AG20443 (cell line): ENCODE measurements at regions not wholly inside any gene's neighbourhood (a gene's known extent, or its start where the extent isn't known, plus 50 kb on each side); places are given as distances from the start of the nearest gene placed in this dataset.

Experiments
- DNase-seq: peaks from one replicate; pipeline ENCODE4 v3.0.0; 2012; ENCODE audit warnings: low spot score, mixed read lengths

DNA sequence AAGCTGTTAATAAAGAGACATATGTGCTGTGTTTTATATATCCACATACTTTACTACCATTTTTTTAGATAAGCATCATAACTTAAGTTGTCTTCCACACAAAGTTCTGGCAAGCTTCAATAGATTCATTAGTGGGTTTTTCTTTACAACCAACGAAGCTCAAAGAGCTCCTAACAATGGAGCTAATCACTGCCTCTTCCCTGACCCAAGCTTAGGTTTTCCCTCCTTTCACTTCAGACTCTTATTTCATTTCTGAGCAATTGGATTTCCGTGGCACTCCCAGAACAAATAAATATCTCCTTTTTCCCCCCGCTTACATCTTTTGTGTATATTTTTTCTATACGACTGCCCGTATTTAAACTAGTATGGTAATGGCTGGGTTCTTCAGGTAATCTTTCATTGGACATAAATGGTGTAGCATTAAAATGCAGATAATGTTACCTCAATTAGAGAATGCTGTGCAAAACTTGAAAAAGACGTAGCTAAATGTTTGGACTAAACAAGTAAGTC lies 275.5 kb upstream of the TMEM161B start:
- DNase-seq: no peak

GRCh38 chr5:88542786-88543185 lies 274.1 kb upstream of the TMEM161B start:
- DNase-seq: no peak

DNA sequence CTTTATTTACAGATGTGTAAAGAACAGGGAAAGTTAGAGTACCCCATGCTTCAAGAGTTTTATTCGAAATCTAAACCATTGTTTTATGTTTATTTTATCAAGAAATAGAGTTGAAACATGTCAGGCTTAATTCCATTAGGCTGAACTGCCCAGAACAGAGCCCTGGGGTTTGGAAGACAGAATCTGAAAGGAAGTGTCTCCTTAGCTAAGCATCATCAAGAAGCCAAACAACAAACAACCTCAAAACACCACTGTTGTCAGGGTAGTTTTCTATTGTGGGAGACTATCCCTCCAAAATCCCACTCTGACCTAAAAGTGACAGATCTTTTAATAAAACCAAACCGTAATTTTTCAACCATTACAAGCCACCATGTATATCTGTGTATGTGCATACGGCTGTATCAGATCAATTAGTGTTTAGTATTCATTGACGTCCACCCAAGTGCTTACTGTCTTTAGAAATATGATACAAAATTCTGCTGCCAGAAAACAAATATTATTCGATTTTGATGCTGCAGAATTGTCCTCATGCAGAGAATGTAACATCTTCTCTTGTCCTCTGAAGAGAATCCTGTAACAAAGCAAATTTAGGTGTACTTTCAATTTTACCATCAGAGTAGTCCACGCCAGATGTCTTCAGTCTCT lies 271.9 kb upstream of the TMEM161B start:
- no peak for DNase-seq

DNA sequence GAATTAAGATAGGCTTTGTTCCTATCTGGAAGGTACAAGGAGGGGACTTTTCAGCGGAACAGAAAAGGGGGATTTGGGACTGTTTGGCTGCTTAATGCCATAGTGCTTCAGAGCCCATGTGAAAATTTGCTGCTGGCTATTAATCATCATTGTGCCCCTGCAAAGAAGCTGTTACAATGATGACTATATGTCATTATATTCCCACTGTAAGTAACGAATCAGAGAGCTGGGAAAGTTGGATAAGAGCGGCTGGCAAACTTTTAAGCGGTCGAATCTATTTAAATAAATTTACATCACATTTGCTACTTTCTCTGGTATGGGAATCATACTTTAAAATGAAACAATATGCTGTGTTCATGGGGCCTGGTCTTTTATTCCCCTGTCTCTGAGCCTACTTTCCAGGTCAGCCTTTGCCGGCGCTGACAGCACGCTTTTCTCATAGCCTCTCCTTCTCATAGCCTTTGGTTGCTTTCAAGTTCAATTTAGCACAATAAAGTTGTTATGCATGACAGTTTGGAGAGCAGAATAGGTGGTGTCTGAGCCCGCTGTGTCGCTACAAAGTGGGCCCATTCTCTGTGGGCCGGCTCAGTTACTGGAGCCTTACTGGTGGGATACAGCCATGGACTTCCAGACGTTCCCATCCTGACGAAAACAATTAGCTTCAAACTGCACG lies 271.2 kb upstream of the TMEM161B start:
- DNase-seq: no peak

DNA sequence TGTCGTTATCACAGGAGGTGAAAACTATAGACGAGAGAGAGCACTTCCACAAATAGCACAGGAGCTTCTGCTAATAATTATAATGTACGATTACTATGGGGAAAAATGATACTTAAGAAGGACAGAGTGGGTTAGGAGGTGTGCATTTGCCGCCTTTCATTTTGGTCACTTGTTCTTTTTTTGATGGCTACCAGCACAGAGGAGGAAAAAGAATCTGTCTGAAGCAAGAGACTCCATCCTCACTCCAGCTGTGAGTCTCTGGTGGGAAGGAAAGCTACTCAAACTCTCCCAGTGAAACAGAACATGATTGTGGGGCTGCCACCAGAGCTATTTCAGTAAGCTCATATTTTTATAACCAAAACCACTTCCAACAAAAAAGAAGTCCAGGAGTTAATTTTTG lies 270.4 kb upstream of the TMEM161B start:
- DNase-seq: no peak

DNA sequence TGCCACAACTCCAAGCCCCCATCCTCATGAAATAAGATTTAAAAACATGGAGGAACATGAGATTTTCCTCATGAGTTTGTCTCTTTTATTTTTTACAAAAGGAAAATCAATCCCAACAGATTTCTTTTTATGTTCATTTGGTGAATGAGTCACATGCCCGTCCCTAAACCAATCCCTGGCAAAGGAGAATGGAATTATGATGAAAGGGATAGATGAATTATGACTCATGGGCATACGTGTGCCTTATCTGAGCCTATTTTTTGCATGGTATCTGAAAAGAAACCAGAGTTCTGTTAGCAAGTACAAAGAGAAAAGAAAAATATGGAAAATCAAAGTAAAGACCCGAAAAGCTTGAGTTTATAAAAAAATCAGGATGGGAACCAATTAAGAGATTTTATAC lies 267.5 kb upstream of the TMEM161B start:
- no peak for DNase-seq

DNA sequence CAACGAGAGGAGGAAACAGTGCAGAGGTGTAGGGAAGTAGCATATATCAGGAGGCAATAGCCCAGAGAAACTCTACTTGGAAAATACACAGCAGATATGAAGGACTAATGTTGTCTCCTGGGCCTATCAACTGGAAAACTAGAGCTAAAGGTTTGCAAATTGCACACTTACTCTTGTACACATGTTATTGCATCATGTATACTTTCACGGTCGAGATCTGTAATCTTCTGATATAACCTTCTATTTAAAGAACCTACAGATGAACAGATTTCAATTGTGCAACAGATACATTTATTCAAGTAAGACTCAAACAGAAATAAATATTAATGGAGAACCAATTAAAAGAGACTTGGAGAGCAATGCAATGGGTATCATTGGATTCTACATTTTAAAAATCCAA lies 256.3 kb upstream of the TMEM161B start:
- DNase-seq: no peak

DNA sequence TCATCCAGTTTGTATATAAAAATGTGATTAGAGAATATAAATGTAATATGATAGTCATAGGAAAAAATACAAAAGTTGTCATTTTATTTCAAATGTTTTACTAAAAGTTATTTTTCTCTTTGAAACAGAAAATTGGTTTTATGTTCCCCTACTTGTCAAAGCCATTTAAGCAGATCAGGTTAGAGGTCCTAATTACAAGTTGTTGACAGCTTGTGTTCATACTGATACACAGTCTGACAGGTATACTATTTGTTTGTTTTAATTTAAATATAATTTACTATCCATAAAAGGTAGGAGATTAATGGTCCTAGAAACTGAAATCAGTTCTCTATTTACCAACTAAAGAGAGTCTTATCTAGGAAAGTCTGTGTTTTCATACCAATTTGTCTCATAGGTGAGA lies 250.4 kb upstream of the TMEM161B start:
- no peak for DNase-seq

- DNase-seq: no peak
Observed at GRCh38 chr5:88518131-88519016, 249.7 kb upstream of the TMEM161B start.

DNA sequence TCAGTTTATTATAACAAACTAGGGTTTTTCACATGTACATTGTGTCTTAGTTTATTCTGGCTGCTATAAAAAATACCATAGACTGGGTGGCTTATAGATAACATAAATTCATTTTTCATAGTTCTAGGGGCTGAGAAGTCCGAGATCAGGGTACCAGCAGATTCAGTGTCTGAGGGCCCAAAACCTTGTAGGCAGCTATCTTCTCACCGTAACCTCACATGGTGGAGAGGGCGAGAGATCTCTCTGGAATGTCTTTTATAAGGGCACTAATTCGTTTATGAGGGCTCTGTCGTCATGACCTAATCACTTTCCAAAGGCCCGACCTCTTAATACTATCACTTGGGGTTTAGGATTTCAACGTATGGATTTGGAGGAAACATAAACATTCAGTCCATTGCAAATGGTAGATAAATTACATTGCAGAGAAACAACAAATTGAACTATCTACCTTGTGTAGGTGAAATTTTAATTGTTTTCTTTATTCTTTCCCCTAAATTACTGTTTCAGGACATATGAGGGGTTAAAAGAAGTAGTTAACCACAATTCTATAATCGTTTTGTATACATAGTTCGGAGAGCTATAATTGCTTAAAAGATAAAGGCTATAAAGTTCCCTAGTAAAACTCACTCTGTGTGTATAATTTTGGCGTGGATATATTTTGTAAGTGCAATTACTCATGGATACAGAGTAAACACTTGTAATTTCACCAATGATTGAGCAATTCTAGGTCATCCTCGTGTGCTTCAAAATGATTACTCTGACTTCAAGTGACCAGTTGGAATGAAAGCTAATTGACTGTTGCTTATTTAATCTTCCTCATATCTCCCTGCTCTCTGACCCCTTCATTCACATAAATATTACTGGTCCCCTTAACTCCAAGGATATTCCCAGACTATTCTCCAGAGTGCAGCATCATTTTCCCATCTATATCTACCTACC lies 247.5 kb upstream of the TMEM161B start:
- DNase-seq: no peak

DNA sequence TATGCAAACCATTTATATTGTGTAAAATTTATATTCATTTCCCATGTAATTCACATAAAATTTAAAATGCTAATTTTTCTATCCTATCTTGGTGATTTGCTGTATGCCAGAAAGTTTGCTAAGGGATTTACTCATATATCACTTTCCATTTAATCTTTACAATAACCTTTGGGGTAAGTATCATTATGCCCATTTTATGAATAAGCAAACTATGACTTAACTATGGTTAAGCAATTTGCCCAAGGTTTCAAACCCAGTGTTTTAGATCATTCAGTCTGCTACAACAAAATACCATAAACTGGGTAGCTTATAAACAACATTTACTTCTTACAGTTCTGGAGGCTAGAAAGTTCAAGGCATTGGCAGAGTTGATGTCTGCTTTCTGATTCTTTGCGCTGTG lies 246.4 kb upstream of the TMEM161B start:
- no peak for DNase-seq

DNA sequence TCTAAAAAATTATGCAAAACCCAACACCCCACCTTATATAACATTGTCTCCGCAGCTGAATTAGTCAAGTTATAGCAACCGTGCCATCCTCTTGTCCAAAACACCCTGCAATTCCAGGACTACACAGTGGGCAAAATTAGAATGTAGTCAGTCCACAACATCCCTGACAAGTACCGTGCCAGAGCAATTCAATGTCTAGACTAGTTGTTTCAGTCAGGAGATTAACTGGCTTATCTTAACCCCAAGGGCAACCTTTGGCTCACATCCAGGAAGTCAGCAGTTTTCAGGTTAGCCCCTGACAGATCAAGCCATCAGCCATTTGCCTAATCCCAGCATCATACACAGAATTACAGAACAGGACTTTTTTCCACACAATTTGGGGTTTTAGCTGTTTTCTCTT lies 240.8 kb upstream of the TMEM161B start:
- no peak for DNase-seq

DNA sequence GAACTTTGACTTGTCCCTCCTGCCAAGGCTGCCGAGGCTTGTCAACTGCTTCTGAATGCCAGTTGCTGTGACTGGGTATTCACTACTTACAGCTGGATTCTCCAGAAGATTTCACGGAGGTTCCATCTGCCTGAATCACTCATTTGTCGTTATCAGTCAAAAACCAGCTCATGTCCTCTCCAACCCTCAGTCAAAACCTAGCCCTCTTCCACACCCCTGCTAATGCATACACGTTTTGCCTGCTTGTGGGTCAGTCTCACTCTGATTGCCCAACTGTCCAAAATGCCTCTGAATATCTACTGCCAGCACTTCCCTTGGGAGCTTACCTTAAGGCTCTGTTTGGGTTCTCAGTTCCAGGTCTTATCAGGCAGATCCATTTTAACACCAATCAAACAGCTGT lies 238.6 kb upstream of the TMEM161B start:
- no peak for DNase-seq

DNA sequence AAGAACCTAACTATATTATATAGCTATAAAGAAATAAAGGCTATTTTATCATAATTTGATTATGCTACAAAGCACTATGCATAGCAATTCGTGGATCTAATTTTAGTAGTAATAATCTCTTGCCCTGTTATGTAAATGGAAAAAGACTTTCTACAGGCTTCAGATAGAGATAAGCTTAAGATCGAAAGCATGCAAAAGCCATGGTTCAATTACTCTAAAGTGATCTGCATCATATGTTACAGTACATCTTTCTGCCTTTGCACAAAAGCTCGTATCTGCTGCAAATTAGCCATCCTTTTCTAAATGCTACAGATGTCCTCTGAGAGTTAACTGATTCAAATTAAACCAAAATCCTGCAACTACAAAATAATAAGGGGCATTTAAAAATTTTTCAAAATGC lies 234.8 kb upstream of the TMEM161B start:
- DNase-seq: no peak

GRCh38 chr5:88503041-88503345 lies 234.3 kb upstream of the TMEM161B start:
- no peak for DNase-seq

- DNase-seq: peak; percentile 19
Observed at GRCh38 chr5:88502179-88503040, 233.8 kb upstream of the TMEM161B start.

DNA sequence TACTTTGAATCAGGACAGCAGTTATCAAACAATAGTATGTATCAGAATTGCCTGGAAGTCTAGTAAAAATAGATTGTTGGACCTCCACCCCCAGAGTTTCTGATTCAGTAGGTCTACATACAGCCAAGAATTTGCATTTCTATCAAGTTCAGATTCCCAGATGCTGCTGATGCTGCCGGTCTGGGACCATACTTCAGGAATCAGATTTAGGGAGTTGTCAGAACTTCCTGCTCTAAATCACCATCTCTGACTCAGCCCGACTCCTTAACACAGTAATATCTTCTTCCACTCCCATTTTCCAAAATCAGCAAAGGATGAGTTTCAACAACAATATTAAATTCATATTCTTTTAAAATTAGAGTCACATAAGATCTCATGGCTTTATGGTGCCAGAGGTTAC lies 227.2 kb upstream of the TMEM161B start:
- DNase-seq: no peak

GRCh38 chr5:88490874-88491273 lies 222.2 kb upstream of the TMEM161B start:
- DNase-seq: no peak

DNA sequence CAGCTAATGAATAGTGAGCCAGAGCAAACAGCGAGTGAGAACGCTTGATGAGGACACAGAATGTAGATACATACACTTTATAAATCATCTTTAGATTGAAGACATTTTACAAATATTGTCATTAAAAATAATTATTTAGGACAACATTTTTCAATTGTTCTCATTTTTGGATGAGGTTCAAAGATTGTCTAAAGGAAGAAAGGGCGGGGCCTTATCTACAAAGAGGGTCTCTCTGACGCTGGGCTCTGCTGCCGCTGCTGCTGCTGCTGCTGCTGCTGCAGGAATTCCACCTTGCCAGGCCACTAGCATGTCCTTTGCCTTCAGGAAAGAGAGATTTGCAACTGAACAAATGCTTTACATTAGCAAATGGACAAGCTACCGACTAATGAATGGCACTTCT lies 220.7 kb upstream of the TMEM161B start:
- DNase-seq: no peak

DNA sequence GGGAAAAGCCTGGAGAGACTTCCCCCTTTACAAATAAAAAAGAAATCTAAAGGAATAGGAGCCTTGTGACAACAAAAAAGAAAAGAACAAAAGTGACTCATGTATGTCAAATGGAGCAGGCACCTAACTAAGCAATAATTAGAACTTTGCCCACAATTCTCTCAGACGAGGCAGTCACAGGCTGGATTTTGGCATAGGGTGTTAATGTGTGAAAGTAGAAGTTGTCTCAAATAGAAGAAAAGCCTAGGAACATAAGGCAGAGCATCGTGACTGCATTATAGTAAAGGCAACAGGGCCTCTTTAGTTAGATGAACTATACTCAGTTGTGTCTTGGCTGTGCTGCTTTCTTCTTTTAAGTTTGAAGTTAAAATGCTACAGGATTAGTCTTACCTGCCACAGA lies 219.9 kb upstream of the TMEM161B start:
- no peak for DNase-seq

DNA sequence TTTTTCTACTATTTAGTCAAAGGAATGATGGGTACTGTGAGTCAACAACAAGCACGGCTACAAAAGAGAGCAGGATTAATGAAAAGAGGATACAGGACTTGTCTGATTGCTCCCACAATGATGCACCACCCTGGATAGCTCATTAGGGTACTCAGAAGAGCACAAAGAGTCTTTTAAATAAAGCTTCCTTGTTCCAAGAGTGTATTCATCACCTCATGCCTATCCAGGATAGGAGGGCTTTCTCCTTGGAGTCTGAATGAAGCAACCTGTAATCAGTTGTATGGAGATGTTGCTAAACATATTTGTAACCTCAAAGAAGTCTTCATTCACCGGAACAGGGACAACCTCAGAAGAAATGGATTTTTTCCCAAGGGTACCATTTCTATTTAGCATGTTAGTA lies 219.5 kb upstream of the TMEM161B start:
- DNase-seq: no peak
